H1 (cell line): ENCODE measurements at regions not wholly inside any gene's neighbourhood (a gene's known extent, or its start where the extent isn't known, plus 50 kb on each side); places are given as distances from the start of the nearest gene placed in this dataset.

Experiments
- CTCF ChIA-PET: fragments of 300-600 bp; sonication (Branson Sonifier 250); formaldehyde crosslinking; loops from one replicate; lab custom pipeline; 2021; ENCODE audit not compliant: partially characterized antibody; lab: Charles Lee
- POLR2A ChIA-PET: fragments of 300-600 bp; sonication (Branson Sonifier 250); formaldehyde crosslinking; loops from one replicate; lab custom pipeline; 2021; ENCODE audit warnings: inconsistent platforms; ENCODE audit not compliant: partially characterized antibody; lab: Charles Lee
- DNase-seq, 2 experiments: peaks; one replicate each; pipeline versions ENCODE4 v3.0.0 to v3.0.0-alpha.2; 2010 to 2022; ENCODE audit warnings: low spot score in 2 of 2, low read depth in 1 of 2, mixed read lengths in 1 of 2
- FAIRE-seq: peaks from 2 replicates; lab custom pipeline; 2011; peaks lifted over from hg19 to GRCh38; lab: Jason Lieb, UNC
- H2AFZ ChIP-seq: 2 replicates; pipeline ENCODE4 v1.8.1; 2012; ENCODE audit warnings: low read length, inconsistent platforms
- H2AK5ac ChIP-seq: 2 replicates; pipeline ENCODE4 v1.6.1; 2013; ENCODE audit warnings: low read depth, low read length
- H2BK120ac ChIP-seq: replicated peaks from 2 replicates; pipeline ENCODE3; 2013; ENCODE audit warnings: low read depth, low read length, inconsistent platforms
- H2BK12ac ChIP-seq: 2 replicates; pipeline ENCODE4 v1.6.1; 2013; ENCODE audit warnings: low read depth, low read length
- H2BK15ac ChIP-seq: 2 replicates; pipeline ENCODE4 v1.6.1; 2013; ENCODE audit warnings: low read length
- H2BK20ac ChIP-seq: 2 replicates; pipeline ENCODE4 v1.6.1; 2013; ENCODE audit warnings: low read length
- H2BK5ac ChIP-seq: 2 replicates; pipeline ENCODE4 v1.6.1; 2013; ENCODE audit warnings: low read depth, low read length
- H3K14ac ChIP-seq: 2 replicates; pipeline ENCODE4 v1.6.1; 2013; ENCODE audit warnings: inconsistent platforms; ENCODE audit not compliant: insufficient read length
- H3K18ac ChIP-seq: 2 replicates; pipeline ENCODE4 v1.6.1; 2013; ENCODE audit warnings: low read length; ENCODE audit errors: extremely low read depth
- H3K23ac ChIP-seq: 2 replicates; pipeline ENCODE4 v1.6.1; 2013; ENCODE audit warnings: inconsistent platforms; ENCODE audit not compliant: insufficient read length
- H3K23me2 ChIP-seq: 2 replicates; pipeline ENCODE4 v1.6.1; 2013; ENCODE audit warnings: low read depth, low read length
- H3K27ac ChIP-seq: 2 replicates; pipeline ENCODE4 v1.6.1; 2011; ENCODE audit warnings: low read depth, low read length, inconsistent platforms
- H3K27me3 ChIP-seq, 4 experiments: replicated peaks in 1 of 4; 1 replicate in 1 of 4; 2 replicates in 3 of 4; pipeline versions ENCODE4 v1.6.1 to v1.8.1; 2011 to 2013; ENCODE audit warnings: low read length in 3 of 4, mild to moderate bottlenecking in 3 of 4, inconsistent platforms in 2 of 4, mixed read lengths in 2 of 4, moderate library complexity in 1 of 4; ENCODE audit not compliant: control insufficient read depth in 3 of 4, insufficient read depth in 3 of 4; ENCODE audit errors: extremely low read depth in 1 of 4
- H3K36me3 ChIP-seq, 4 experiments: 2 replicates each; pipeline versions ENCODE4 v1.6.1 to v1.8.1; 2011 to 2013; ENCODE audit warnings: mild to moderate bottlenecking in 4 of 4, low read length in 3 of 4, moderate library complexity in 2 of 4, control low read depth in 1 of 4, inconsistent platforms in 1 of 4; ENCODE audit not compliant: insufficient read depth in 4 of 4, control insufficient read depth in 2 of 4
- H3K4ac ChIP-seq: replicated peaks from 2 replicates; pipeline ENCODE3; 2013; ENCODE audit warnings: low read length, low read depth, mixed read lengths, inconsistent platforms; ENCODE audit not compliant: insufficient read length
- H3K4me1 ChIP-seq, 4 experiments: replicated peaks in 1 of 4; 1 replicate in 1 of 4; 2 replicates in 3 of 4; pipeline versions ENCODE4 v1.6.1 to v1.8.1; 2011 to 2013; ENCODE audit warnings: low read length in 3 of 4, inconsistent platforms in 2 of 4, mixed read lengths in 1 of 4; ENCODE audit not compliant: insufficient read depth in 4 of 4, control insufficient read depth in 3 of 4
- H3K4me2 ChIP-seq, 2 experiments: 2 replicates each; pipeline versions ENCODE4 v1.6.1 to v1.8.1; 2011 to 2013; ENCODE audit warnings: low read depth in 2 of 2, low read length in 2 of 2, control low read depth in 1 of 2, inconsistent platforms in 1 of 2, mild to moderate bottlenecking in 1 of 2; ENCODE audit not compliant: insufficient read depth in 1 of 2
- H3K4me3 ChIP-seq, 4 experiments: fragments of 200-600, 300-600 bp in 1 of 4; sonication (generic), shearing (Covaris generic), sonication (Bioruptor Twin) in 1 of 4; 2 replicates each; pipeline versions ENCODE4 v1.5.1 to v1.8.1; 2011 to 2016; ENCODE audit warnings: low read length in 4 of 4, low read depth in 3 of 4, control low read depth in 2 of 4, inconsistent platforms in 2 of 4, mild to moderate bottlenecking in 2 of 4, mixed read lengths in 1 of 4, moderate library complexity in 1 of 4; ENCODE audit not compliant: insufficient read depth in 2 of 4; ENCODE audit errors: extremely low read depth in 1 of 4
- H3K56ac ChIP-seq: replicated peaks from 2 replicates; pipeline ENCODE3; 2013; ENCODE audit warnings: low read depth, mild to moderate bottlenecking, mixed read lengths, low read length, inconsistent platforms; ENCODE audit not compliant: insufficient read length
- H3K79me1 ChIP-seq: 2 replicates; pipeline ENCODE4 v1.6.1; 2013; ENCODE audit warnings: low read depth, low read length, control low read depth
- H3K79me2 ChIP-seq, 2 experiments: 2 replicates each; pipeline versions ENCODE4 v1.6.1 to v1.8.1; 2012 to 2013; ENCODE audit warnings: low read length in 2 of 2, mild to moderate bottlenecking in 2 of 2, inconsistent platforms in 1 of 2; ENCODE audit not compliant: insufficient read depth in 2 of 2, control insufficient read depth in 1 of 2
- H3K9ac ChIP-seq, 4 experiments: replicated peaks in 1 of 4; 1 replicate in 1 of 4; 2 replicates in 3 of 4; pipeline versions ENCODE4 v1.6.1 to v1.8.1; 2011 to 2013; ENCODE audit warnings: low read depth in 3 of 4, low read length in 3 of 4, control low read depth in 2 of 4, mild to moderate bottlenecking in 2 of 4, moderate library complexity in 2 of 4, inconsistent platforms in 1 of 4; ENCODE audit errors: extremely low read depth in 1 of 4
- H3K9me3 ChIP-seq, 2 experiments: 2 replicates each; pipeline versions ENCODE4 v1.6.1 to v1.8.1; 2012 to 2013; ENCODE audit warnings: mild to moderate bottlenecking in 2 of 2, moderate library complexity in 2 of 2, control low read depth in 1 of 2, inconsistent platforms in 1 of 2, low read depth in 1 of 2, low read length in 1 of 2, mixed read lengths in 1 of 2; ENCODE audit not compliant: insufficient read depth in 2 of 2
- H4K20me1 ChIP-seq, 2 experiments: replicated peaks in 1 of 2; 2 replicates each; pipeline versions ENCODE3 to v1.8.1; 2011 to 2013; ENCODE audit warnings: inconsistent platforms in 2 of 2, low read length in 2 of 2, mild to moderate bottlenecking in 1 of 2; ENCODE audit not compliant: insufficient read depth in 2 of 2, control insufficient read depth in 1 of 2
- H4K5ac ChIP-seq: 2 replicates; pipeline ENCODE4 v1.6.1; 2013; ENCODE audit warnings: low read length, low read depth, mixed read lengths, inconsistent platforms; ENCODE audit not compliant: insufficient read length
- H4K8ac ChIP-seq: 2 replicates; pipeline ENCODE4 v1.8.0; 2013; ENCODE audit warnings: mild to moderate bottlenecking, moderate library complexity, low read length, inconsistent platforms; ENCODE audit not compliant: insufficient read depth; ENCODE audit errors: extremely low read depth
- H4K91ac ChIP-seq: replicated peaks from 2 replicates; pipeline ENCODE3; 2013; ENCODE audit warnings: low read length, mixed read lengths, inconsistent platforms; ENCODE audit not compliant: insufficient read length
- ASH2L ChIP-seq: fragments of 200-600, 300-600 bp; sonication (generic); IDR thresholded peaks from one replicate; pipeline ENCODE4 v1.7.1; 2017; ENCODE audit warnings: low read length
- BACH1 ChIP-seq: IDR thresholded peaks from 2 replicates; pipeline ENCODE4 v1.6.1; 2012; ENCODE audit warnings: low read length, improper control_type of control experiment
- CBX8 ChIP-seq: fragments of 300-800, 300-1000 bp; sonication (generic); IDR thresholded peaks from 2 replicates; pipeline ENCODE4 v1.7.1; 2016; ENCODE audit warnings: low read depth, low read length, borderline replicate concordance
- EP300 ChIP-seq, 2 experiments: IDR thresholded peaks; 1 replicate in 1 of 2; 2 replicates in 1 of 2; pipeline ENCODE4 v1.6.1; 2011 to 2012; ENCODE audit warnings: low read depth in 2 of 2, low read length in 2 of 2, mild to moderate bottlenecking in 2 of 2, borderline replicate concordance in 1 of 2, inconsistent platforms in 1 of 2, moderate library complexity in 1 of 2
- GTF2F1 ChIP-seq: IDR thresholded peaks from 2 replicates; pipeline ENCODE4 v1.6.1; 2012; ENCODE audit warnings: low read depth, low read length, improper control_type of control experiment, borderline replicate concordance
- HDAC6 ChIP-seq: IDR thresholded peaks from one replicate; pipeline ENCODE4 v1.7.1; 2012; ENCODE audit warnings: low read depth, mild to moderate bottlenecking, inconsistent platforms, low read length, moderate library complexity
- RBBP5 ChIP-seq: IDR thresholded peaks from 2 replicates; pipeline ENCODE4 v1.7.1; 2012; ENCODE audit warnings: low read depth, mild to moderate bottlenecking, inconsistent platforms, low read length, moderate library complexity, borderline replicate concordance
- RFX5 ChIP-seq: IDR thresholded peaks from 2 replicates; pipeline ENCODE4 v1.6.1; 2011; ENCODE audit warnings: low read depth, low read length, improper control_type of control experiment, borderline replicate concordance
- SP4 ChIP-seq: IDR thresholded peaks from 2 replicates; pipeline ENCODE4 v1.6.1; 2012; ENCODE audit warnings: low read length, inconsistent platforms
- SUZ12 ChIP-seq: fragments of 200-600 bp; sonication (generic); IDR thresholded peaks from 2 replicates; pipeline ENCODE4 v1.6.1; 2012; ENCODE audit warnings: mild to moderate bottlenecking, inconsistent platforms, low read length, moderate library complexity, mixed read lengths
- TAF7 ChIP-seq: optimal IDR thresholded peaks from 2 replicates; pipeline ENCODE3; 2011; ENCODE audit warnings: low read depth, mild to moderate bottlenecking, inconsistent platforms, low read length, moderate library complexity, borderline replicate concordance
- TBP ChIP-seq: IDR thresholded peaks from 2 replicates; pipeline ENCODE4 v1.6.1; 2011; ENCODE audit warnings: low read depth, low read length, improper control_type of control experiment
- TEAD4 ChIP-seq: IDR thresholded peaks from 2 replicates; pipeline ENCODE4 v1.6.1; 2012; ENCODE audit warnings: low read depth, low read length, inconsistent platforms, mixed read lengths
- WGBS, 2 experiments: shearing (Covaris generic) in 1 of 2; methylation state at CpG; one replicate each; pipeline versions ENCODE4 v1.1.6 to v1.1.7; 2013 to 2015; ENCODE audit warnings: low lambda C conversion rate in 2 of 2, mixed read lengths in 2 of 2, inconsistent platforms in 1 of 2, low coverage in 1 of 2, missing lambda C conversion rate in 1 of 2; ENCODE audit not compliant: insufficient replicate concordance in 2 of 2, insufficient coverage in 1 of 2, insufficient read length in 1 of 2; ENCODE audit errors: extremely low coverage in 1 of 2, missing lambda C conversion rate in 1 of 2; 5-methylcytosine and 5-hydroxymethylcytosine counted together
- TF ChIP-seq, protein P1 (sequence below): IDR thresholded peaks from 2 replicates; pipeline ENCODE4 v1.6.1; 2012; ENCODE audit warnings: low read length, inconsistent platforms

DNA sequence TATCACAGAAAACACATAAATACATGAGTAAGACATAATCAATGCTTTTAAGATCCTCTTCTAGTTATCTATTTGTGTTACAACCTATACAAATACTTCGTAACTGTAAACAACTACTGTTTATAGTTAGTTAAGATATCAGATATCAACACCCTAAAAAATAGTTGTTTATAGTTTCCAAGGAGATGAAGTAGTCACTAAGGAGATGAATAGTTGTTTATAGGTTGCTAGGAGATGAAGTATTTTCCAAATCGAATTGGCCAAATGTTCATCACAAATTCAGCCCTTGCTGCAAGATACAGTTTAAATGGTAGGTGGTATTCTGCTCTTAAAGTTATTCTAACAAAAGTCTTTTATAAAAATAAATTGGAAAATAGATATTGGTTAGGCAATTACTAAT, 618.2 kb upstream of the PCDH10 start:
- no peak overlapping the region for H4K5ac ChIP-seq
- no peaks in the 10 kb centered on the region for H3K27me3 ChIP-seq
- no peak overlapping the region for H2BK15ac ChIP-seq
- no peak overlapping the region for H3K23ac ChIP-seq
- no peak overlapping the region for H3K4ac ChIP-seq
- H2BK20ac ChIP-seq, result no peak overlapping the region
- H4K8ac ChIP-seq, result no peak overlapping the region
- no peak overlapping the region for H2BK12ac ChIP-seq
- no peaks in the 10 kb centered on the region for H3K23me2 ChIP-seq
- H3K9ac ChIP-seq, result no peak overlapping the region
- no peak overlapping the region for H4K91ac ChIP-seq
- H3K36me3 ChIP-seq, result no peaks in the 10 kb centered on the region
- H2AFZ ChIP-seq, result no peak overlapping the region
- H2BK120ac ChIP-seq, result no peak overlapping the region
- H3K18ac ChIP-seq, result no peak overlapping the region
- no peak overlapping the region for H3K56ac ChIP-seq
- POLR2A ChIA-PET, result no interaction called here
- H2BK5ac ChIP-seq, result no peak overlapping the region
- CTCF ChIA-PET, result no interaction called here
- H3K4me1 ChIP-seq, result no peaks in the 10 kb centered on the region
- H3K79me1 ChIP-seq, result no peaks in the 10 kb centered on the region
- FAIRE-seq (no peak), DNase-seq (no peak)
- no peak overlapping the region for H3K4me3 ChIP-seq
- no peaks in the 10 kb centered on the region for H4K20me1 ChIP-seq
- no peaks in the 10 kb centered on the region for H3K9me3 ChIP-seq
- no peak overlapping the region for H3K14ac ChIP-seq
- 92% methylated on average over 2 of the region's 2 CpGs; no CpG with 5 or more reads in 1 of the 2 experiments for WGBS, 2 experiments
- H3K4me2 ChIP-seq, result no peak overlapping the region
- H2AK5ac ChIP-seq, result no peak overlapping the region
- no peaks in the 10 kb centered on the region for H3K79me2 ChIP-seq
- no peak overlapping the region for H3K27ac ChIP-seq
- no peak for TF ChIP-seq RFX5
- TF ChIP-seq EP300 (IDR thresholded peaks at IDR 0.05; ENCODE audit: borderline replicate concordance in 1 of 2, low read depth in 2 of 2, low read length in 2 of 2), result no peak
- TF ChIP-seq SP4, result no peak
- no peak for TF ChIP-seq CBX8
- no peak for TF ChIP-seq GTF2F1
- no peak for TF ChIP-seq ASH2L
- TF ChIP-seq HDAC6, result no peak
- TF ChIP-seq TBP, result no peak
- TF ChIP-seq TAF7, result no peak
- TF ChIP-seq TEAD4, result no peak
- TF ChIP-seq, protein P1, sequence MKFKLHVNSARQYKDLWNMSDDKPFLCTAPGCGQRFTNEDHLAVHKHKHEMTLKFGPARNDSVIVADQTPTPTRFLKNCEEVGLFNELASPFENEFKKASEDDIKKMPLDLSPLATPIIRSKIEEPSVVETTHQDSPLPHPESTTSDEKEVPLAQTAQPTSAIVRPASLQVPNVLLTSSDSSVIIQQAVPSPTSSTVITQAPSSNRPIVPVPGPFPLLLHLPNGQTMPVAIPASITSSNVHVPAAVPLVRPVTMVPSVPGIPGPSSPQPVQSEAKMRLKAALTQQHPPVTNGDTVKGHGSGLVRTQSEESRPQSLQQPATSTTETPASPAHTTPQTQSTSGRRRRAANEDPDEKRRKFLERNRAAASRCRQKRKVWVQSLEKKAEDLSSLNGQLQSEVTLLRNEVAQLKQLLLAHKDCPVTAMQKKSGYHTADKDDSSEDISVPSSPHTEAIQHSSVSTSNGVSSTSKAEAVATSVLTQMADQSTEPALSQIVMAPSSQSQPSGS, result no peak
- TF ChIP-seq SUZ12, result no peak
- TF ChIP-seq RBBP5, result no peak
- no peak for TF ChIP-seq BACH1
